Left lung (tissue), 4 donors: ENCODE measurements at regions not wholly inside any gene's neighbourhood (a gene's known extent, or its start where the extent isn't known, plus 50 kb on each side); places are given as distances from the start of the nearest gene placed in this dataset.

Source experiments
- ATAC-seq: fragments of 200-7000 bp; cut with Tn5 transposase; one replicate; pipeline ENCODE4 v1.9.1; 2020; ENCODE audit warnings: moderate library complexity
- DNase-seq, 4 donors: peaks; one replicate each; pipeline ENCODE4 v3.0.0-alpha.2; 2013 to 2020
- H3K27ac ChIP-seq, 2 donors: fragments of 200-600 bp; sonication (generic) in 1 of 2; one replicate each; pipeline versions ENCODE4 v1.5.0 to v1.8.0; 2020 to 2021
- H3K27me3 ChIP-seq, 2 donors: fragments of 200-600 bp; sonication (generic) in 1 of 2; one replicate each; pipeline versions ENCODE4 v1.5.0 to v1.8.0; 2020 to 2021
- H3K36me3 ChIP-seq, 2 donors: fragments of 200-600 bp; sonication (generic) in 1 of 2; one replicate each; pipeline versions ENCODE4 v1.5.0 to v1.8.0; 2020 to 2021
- H3K4me1 ChIP-seq, 2 donors: fragments of 200-600 bp; one replicate each; pipeline ENCODE4 v1.8.0; 2021
- H3K4me3 ChIP-seq, 2 donors: fragments of 200-600 bp; sonication (generic) in 1 of 2; one replicate each; pipeline versions ENCODE4 v1.5.0 to v1.8.0; 2020 to 2021; ENCODE audit warnings: mild to moderate bottlenecking in 1 of 2
- H3K9me3 ChIP-seq, 2 donors: fragments of 200-600 bp; sonication (generic) in 1 of 2; one replicate each; pipeline versions ENCODE4 v1.5.0 to v1.8.0; 2020 to 2021
- intact Hi-C, 2 donors: fragments of 100-400 bp; cut with DNase I; formaldehyde crosslinking; loops; one replicate each; pipeline versions ENCODE4 v1.11.2 to v1.14.2; 2022
- TF ChIP-seq, protein P1 (sequence below), 2 donors: fragments of 200-600 bp; sonication (generic) in 1 of 2; IDR thresholded peaks; one replicate each; pipeline versions ENCODE4 v1.5.0 to v1.8.0; 2021; ENCODE audit warnings: antibody characterized with exemption in 2 of 2
- donor health status: DM: no; HTN: yes; CAD: no.
- donor health status: DM: no; HTN: no; CAD: no.

- H3K36me3 ChIP-seq: no peaks in the 10 kb centered on the region
- H3K9me3 ChIP-seq: no peaks in the 10 kb centered on the region
- DNase-seq (no peak), ATAC-seq (no peak)
- no peaks in the 10 kb centered on the region for H3K27me3 ChIP-seq
- TF ChIP-seq, protein P1, sequence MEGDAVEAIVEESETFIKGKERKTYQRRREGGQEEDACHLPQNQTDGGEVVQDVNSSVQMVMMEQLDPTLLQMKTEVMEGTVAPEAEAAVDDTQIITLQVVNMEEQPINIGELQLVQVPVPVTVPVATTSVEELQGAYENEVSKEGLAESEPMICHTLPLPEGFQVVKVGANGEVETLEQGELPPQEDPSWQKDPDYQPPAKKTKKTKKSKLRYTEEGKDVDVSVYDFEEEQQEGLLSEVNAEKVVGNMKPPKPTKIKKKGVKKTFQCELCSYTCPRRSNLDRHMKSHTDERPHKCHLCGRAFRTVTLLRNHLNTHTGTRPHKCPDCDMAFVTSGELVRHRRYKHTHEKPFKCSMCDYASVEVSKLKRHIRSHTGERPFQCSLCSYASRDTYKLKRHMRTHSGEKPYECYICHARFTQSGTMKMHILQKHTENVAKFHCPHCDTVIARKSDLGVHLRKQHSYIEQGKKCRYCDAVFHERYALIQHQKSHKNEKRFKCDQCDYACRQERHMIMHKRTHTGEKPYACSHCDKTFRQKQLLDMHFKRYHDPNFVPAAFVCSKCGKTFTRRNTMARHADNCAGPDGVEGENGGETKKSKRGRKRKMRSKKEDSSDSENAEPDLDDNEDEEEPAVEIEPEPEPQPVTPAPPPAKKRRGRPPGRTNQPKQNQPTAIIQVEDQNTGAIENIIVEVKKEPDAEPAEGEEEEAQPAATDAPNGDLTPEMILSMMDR (IDR thresholded peaks at IDR 0.05): no peak
- intact Hi-C loops: no loop called here
- H3K27ac ChIP-seq: no peak overlapping the region
- no peak overlapping the region for H3K4me3 ChIP-seq
- no peaks in the 10 kb centered on the region for H3K4me1 ChIP-seq
These were observed 300.6 kb downstream of the COG6 start for GRCh38 chr13:39956036-39956435.

- Histone ChIP-seq H3K27ac (no peak overlapping the region), H3K4me3 (no peak overlapping the region), H3K4me1 (no peaks in the 10 kb centered on the region), H3K9me3 (no peaks in the 10 kb centered on the region), H3K36me3 (no peaks in the 10 kb centered on the region), H3K27me3 (no peaks in the 10 kb centered on the region)
- TF ChIP-seq, protein P1 (IDR thresholded peaks at IDR 0.05): no peak
- no peak for ATAC-seq
- DNase-seq: no peak
- intact Hi-C loops: no loop called here
These were observed 302.6 kb downstream of the COG6 start for GRCh38 chr13:39957868-39958677.

- no peak for DNase-seq
- H3K9me3 ChIP-seq: no peaks in the 10 kb centered on the region
- no peaks in the 10 kb centered on the region for H3K36me3 ChIP-seq
- no peaks in the 10 kb centered on the region for H3K4me1 ChIP-seq
- no peaks in the 10 kb centered on the region for H3K27me3 ChIP-seq
- intact Hi-C loops: no loop called here
- no peak for ATAC-seq
- TF ChIP-seq, protein P1 (IDR thresholded peaks at IDR 0.05): no peak
- H3K4me3 ChIP-seq: no peak overlapping the region
- no peak overlapping the region for H3K27ac ChIP-seq
These were observed 304.2 kb downstream of the COG6 start for GRCh38 chr13:39959497-39960144.

- ATAC-seq: no peak
- Histone ChIP-seq H3K4me3 (no peak overlapping the region), H3K4me1 (no peaks in the 10 kb centered on the region), H3K27me3 (no peaks in the 10 kb centered on the region), H3K27ac (no peak overlapping the region), H3K9me3 (no peaks in the 10 kb centered on the region), H3K36me3 (no peaks in the 10 kb centered on the region)
- TF ChIP-seq, protein P1 (IDR thresholded peaks at IDR 0.05): no peak
- no peak for DNase-seq
- intact Hi-C loops: no loop called here
These were observed 304.7 kb downstream of the COG6 start for GRCh38 chr13:39960191-39960590.

- intact Hi-C loops: no loop called here
These were observed 305.6 kb downstream of the COG6 start for GRCh38 chr13:39961036-39961435.

More at GRCh38 chr13:39961036-39961435, 305.6 kb downstream of the COG6 start:
- no peak for ATAC-seq
- TF ChIP-seq, protein P1 (IDR thresholded peaks at IDR 0.05): no peak
- no peaks in the 10 kb centered on the region for H3K4me1 ChIP-seq
- no peaks in the 10 kb centered on the region for H3K9me3 ChIP-seq
- H3K4me3 ChIP-seq: no peak overlapping the region
- no peak overlapping the region for H3K27ac ChIP-seq
- DNase-seq: no peak
- no peaks in the 10 kb centered on the region for H3K27me3 ChIP-seq
- no peaks in the 10 kb centered on the region for H3K36me3 ChIP-seq
